ENCODE measurements at regions not wholly inside any gene's neighbourhood (a gene's known extent, or its start where the extent isn't known, plus 50 kb on each side); places are given as distances from the start of the nearest gene placed in this dataset.
A peak's percentile ranks its signal among the peaks of the same experiment; 100 is the strongest.

- DNase-seq: no peak
These were observed 1132.9 kb upstream of the ZEB2 start for GRCh38 chr2:145652571-145653545.

- DNase-seq: no peak
These were observed 1132.1 kb upstream of the ZEB2 start for GRCh38 chr2:145652036-145652435.

GRCh38 chr2:145650226-145650625, 1130.3 kb upstream of the ZEB2 start:
- DNase-seq: no peak

- no peak for DNase-seq
These were observed 1129.1 kb upstream of the ZEB2 start for GRCh38 chr2:145649061-145649460.

- no peak for DNase-seq
These were observed 1124.9 kb upstream of the ZEB2 start for GRCh38 chr2:145644820-145645302.

GRCh38 chr2:145638675-145639074, 1118.8 kb upstream of the ZEB2 start:
- no peak for DNase-seq

- no peak for DNase-seq
These were observed 1115.9 kb upstream of the ZEB2 start for GRCh38 chr2:145635706-145636427.

- no peak for DNase-seq
These were observed 1111.6 kb upstream of the ZEB2 start for GRCh38 chr2:145631561-145631960.

- no peak for DNase-seq
These were observed 1106.4 kb upstream of the ZEB2 start for GRCh38 chr2:145626301-145626700.

GRCh38 chr2:145625111-145625510, 1105.2 kb upstream of the ZEB2 start:
- no peak for DNase-seq

- no peak for DNase-seq
These were observed 1103.2 kb upstream of the ZEB2 start for GRCh38 chr2:145623136-145623535.

- no peak for DNase-seq
These were observed 1102.4 kb upstream of the ZEB2 start for GRCh38 chr2:145622285-145622684.

GRCh38 chr2:145617906-145618305, 1098.0 kb upstream of the ZEB2 start:
- no peak for DNase-seq

GRCh38 chr2:145617420-145617819, 1097.5 kb upstream of the ZEB2 start:
- DNase-seq: no peak

- DNase-seq: no peak
These were observed 1095.7 kb upstream of the ZEB2 start for GRCh38 chr2:145615626-145616025.

- DNase-seq: no peak
These were observed 1090.0 kb upstream of the ZEB2 start for GRCh38 chr2:145609951-145610350.

GRCh38 chr2:145601361-145601925, 1081.5 kb upstream of the ZEB2 start:
- peak; percentile 39 for DNase-seq

GRCh38 chr2:145600811-145601210, 1080.9 kb upstream of the ZEB2 start:
- no peak for DNase-seq

- DNase-seq: no peak
These were observed 1079.8 kb upstream of the ZEB2 start for GRCh38 chr2:145599756-145600155.

- no peak for DNase-seq
These were observed 1078.5 kb upstream of the ZEB2 start for GRCh38 chr2:145598434-145598833.

GRCh38 chr2:145597809-145598208, 1077.9 kb upstream of the ZEB2 start:
- no peak for DNase-seq

- no peak for DNase-seq
These were observed 1077.1 kb upstream of the ZEB2 start for GRCh38 chr2:145597006-145597405.

- no peak for DNase-seq
These were observed 1076.5 kb upstream of the ZEB2 start for GRCh38 chr2:145596416-145596815.

GRCh38 chr2:145595296-145595695, 1075.4 kb upstream of the ZEB2 start:
- no peak for DNase-seq
